Hepatocyte (in vitro differentiated cells): ENCODE measurements at regions not wholly inside any gene's neighbourhood (a gene's known extent, or its start where the extent isn't known, plus 50 kb on each side); places are given as distances from the start of the nearest gene placed in this dataset.

ENCODE experiments used
- EZH2 ChIP-seq: fragments of 200-600 bp; sonication (generic); IDR thresholded peaks from 2 replicates; pipeline ENCODE4 v1.6.1; 2016; ENCODE audit warnings: antibody characterized with exemption, mild to moderate bottlenecking, borderline replicate concordance
- EZH2phosphoT487 ChIP-seq: fragments of 200-600 bp; sonication (generic); IDR thresholded peaks from one replicate; pipeline ENCODE4 v1.6.1; 2018; ENCODE audit warnings: antibody characterized with exemption, mild to moderate bottlenecking, low read depth, moderate library complexity; ENCODE audit not compliant: unreplicated experiment, severe bottlenecking

DNA sequence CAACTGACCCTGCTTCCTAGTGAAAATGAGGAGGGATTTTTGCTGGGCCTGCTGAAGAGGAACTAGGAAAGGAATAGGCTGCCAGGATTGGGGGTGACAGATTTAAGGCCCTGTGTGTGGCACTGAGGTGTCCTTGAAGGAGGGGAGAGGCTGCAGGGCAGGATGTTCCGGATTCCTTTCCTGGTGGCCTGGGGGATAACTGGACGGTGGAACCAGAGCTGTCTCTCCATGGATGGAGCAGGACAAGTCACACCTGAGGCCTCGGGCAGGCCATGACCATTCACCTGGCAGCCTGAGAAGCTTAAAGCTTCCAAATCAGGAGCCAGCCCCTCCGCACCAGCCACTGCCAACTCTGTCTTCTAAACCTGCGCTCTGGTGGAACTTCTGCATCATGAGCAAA lies 56.0 kb upstream of the SLC22A23 start:
- TF ChIP-seq EZH2phosphoT487 (no peak), EZH2 (no peak)
